ENCODE measurements at regions not wholly inside any gene's neighbourhood (a gene's known extent, or its start where the extent isn't known, plus 50 kb on each side); places are given as distances from the start of the nearest gene placed in this dataset.

DNA sequence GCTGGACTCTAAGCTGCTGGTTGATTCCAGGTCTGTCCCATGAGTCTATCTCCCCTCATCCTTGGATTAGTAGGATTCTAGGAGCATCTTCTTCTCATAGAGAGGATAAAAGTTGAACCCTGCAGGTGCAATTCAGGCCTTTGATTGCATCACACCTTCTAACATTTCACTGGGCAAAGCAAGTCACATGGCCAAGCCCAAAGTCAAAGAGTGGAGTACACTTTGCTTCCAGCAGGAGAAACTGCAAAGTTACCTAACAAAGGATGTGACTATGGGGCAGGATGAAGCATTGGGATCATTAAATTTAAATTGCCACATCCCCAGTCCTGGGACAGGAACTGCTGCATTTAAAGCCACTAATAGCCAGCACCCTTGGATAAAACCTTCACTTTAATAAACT lies 51.0 kb upstream of the EGFLAM start:
- DNase-seq = no peak

DNA sequence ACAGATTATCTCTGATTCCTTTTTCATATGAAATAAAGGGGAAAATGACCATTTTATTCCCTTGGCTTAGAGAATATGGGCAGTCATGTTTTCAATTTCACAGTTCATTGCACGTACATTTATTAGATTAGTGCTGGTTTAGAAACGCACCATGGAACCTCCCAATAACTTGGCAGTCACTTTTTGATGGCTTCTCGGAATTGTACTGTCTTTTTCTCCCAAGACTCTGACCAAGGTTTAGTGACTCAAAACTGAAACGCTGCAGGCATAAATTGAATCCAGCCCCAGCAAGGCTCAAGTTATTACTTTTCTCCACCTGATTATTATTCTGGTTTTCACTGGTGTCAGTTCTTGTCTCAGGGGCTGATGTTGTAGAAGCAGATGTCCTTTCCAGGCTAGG lies 55.6 kb upstream of the EGFLAM start:
- DNase-seq = no peak

DNA sequence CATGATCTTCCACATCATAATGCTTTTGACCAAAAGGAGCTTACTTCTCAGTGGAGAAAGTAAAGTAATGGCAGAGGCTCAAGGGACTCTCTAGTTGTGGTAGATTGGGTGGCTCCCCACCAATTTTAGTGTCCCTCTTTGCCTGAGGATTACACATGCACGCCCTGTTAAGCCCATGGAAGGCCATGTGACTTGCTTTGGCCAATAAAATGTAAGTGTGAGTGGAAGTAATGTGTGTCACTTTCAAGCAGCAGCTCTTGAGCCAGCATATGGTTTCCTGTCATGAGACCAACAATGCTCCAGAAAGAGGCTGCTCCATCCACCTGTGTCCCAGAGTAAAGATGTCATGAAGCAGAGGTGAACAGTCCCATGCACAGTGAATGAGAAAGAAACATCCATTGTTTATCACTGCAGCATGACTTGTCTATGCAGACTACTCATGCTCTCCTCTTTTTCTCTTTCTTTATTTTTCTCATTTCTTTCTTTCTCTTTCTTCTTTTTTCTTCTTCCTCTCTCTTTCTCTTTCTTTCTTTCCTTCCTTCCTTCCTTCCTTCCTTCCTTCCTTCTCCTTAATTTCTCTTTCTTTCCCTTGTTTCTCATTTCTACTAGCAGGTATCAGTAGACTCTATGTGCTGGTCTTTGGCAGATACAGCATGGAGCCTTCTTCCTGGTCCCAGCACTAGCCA lies 57.3 kb upstream of the EGFLAM start:
- no peak for DNase-seq

DNA sequence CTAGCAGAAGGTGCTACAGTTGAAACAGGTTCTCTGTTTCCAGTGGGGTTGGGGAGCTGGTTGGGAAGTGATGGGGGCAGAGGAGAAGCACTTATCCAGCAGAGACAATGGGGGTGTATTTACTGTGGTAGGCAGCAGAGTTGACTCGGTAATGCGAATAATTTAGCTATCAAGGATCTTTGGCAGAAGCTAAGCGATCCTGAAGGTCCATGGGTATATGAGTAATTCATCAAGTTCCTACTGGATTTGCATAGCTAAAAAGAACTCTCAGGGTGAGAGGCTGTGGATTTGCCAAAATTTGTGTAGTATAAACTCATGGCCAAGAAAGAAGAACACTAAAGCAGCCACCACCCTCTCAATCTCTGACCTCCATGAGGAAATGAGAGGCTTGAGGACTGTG lies 61.2 kb upstream of the EGFLAM start:
- no peak for DNase-seq

DNA sequence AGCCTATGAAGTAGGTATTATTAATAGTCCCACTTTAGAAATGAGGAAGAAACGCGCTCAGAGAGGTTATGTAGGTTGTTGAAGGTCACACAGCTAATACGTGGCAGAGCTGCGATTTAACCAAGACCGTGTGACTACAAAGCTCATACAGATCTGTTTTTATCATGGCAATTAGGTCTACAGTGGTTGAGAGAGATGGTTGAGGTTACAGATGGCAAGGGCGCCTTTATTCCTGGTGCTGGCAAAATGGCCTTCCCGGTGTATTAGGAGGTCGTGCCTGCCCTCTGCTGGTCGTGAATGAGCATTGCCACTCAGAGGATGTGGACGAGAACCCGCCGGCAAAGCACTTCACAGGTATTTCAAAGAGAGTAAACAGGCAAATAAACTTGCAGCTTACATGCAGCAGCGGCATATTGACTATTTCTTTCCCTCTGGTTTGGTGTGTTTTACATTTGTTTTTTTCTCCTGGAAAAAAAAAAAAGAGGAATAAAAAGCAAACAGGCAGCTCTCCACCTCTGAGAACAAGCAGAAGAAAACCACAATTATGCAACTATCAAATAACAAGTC lies 65.3 kb upstream of the EGFLAM start:
- DNase-seq = peak; percentile 85

DNA sequence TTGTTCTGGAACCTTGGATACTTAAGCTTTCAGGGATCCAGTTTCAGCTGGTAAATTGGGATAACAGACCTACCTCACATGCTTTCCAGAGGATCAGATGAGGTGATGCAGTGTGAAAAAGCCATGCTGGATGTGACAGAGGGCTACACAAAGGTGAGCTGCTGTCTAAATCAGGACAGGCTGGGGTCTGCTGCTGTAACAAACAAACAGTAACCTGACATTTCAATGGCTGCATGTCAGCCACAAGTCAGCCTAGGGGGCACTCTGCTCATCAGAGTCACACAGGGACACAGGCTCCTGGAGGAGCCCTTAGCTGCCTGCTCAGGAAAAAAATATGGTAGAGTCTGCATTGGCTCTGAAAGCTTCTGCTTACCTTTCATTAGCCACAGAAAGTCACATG lies 66.7 kb upstream of the EGFLAM start:
- no peak for DNase-seq

DNA sequence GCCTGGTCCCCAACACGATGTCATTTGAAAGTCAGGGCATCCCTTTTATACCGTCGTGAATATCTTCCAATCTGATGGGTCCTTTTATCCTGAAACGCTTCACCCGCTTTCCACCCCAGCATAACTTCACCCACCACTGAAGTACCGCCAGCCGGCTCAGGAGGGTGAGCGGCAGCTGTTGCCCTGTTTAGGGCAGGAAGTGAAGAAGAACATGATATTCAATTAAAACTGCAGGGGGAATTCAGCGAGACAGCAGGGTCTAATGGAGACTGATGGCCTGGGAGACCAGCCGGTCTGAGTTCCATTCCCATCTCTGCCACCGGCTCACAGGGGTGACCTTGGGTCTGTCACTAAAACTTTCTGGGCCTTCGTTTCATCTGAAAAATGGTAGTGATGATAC lies 68.2 kb upstream of the EGFLAM start:
- peak; percentile 86 for DNase-seq

DNA sequence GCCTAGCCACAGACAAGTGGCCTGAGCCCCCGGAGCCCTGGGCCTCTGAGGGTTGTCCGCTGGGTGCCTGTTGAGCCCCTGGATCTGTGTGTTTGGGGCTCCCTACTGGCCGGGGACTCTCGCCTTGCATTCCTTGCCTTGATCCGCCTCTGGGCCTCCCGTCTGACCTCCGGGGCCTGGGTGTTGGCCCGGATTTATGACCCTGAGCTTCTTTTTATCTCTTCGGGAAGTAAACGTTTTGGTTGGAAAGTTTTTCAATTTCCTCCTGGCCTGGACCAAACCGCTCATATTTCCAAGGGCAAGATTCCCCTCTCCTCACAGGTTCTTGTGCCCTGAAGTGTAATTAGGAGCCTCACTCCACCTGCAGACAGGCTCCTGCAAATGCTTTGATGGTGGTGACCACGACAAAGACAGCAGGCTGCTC lies 69.3 kb upstream of the EGFLAM start:
- no peak for DNase-seq

DNA sequence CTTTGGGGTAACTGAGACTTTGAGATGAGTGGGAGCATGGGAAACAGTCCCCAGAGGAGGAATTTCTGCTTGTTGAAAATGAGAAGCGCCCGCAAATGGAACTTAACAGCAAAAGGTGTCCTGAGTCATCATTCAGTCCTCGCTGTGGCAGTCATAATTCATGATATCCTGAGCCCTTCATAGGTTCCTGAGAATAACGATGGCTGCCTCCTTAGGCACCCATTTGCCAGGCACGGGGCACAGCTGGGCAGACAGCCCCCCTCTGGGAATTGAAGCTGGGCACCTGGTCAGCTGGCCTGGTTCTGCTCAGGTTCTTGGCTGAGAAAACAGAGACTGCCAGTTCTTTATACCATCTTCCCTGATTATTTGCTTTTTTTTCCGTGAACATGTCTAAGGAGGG lies 69.8 kb upstream of the EGFLAM start:
- no peak for DNase-seq

DNA sequence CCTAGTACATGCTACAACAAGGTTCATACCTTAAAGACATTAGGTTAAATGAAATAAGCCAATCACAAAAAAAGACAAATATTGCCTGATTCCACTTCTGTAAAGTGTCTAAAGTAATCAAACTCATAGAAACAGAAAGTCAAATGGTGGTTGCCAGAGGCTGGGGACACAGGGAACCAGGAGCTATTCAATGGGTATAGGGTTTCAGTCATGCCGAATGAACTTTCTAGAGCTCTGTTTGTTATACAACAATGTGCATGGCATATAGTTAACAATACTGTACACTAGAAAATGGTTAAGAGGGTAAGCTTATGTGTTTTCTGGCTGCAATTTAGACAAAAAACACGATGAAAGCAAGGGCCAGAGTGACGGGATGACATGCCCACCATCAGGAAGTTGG lies 70.8 kb upstream of the EGFLAM start:
- DNase-seq = no peak

DNA sequence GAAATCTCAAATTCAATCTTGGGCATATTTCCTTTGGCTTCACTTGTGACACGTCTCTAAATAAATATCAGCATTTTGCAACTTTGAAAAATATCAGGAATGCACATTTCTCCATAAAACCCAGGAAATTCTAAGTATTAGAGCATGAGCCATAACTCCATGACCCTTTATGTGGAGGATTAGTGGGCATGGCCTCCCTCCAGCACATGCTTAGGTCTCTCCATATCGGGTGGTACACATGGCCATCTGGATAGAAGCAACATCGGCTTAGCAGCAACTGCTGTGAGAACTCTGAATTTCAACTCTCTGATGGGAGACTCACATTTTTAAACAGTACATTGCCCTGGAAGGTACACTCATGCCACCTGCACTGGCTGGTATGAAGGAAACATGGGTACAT lies 73.7 kb upstream of the EGFLAM start:
- DNase-seq = no peak

DNA sequence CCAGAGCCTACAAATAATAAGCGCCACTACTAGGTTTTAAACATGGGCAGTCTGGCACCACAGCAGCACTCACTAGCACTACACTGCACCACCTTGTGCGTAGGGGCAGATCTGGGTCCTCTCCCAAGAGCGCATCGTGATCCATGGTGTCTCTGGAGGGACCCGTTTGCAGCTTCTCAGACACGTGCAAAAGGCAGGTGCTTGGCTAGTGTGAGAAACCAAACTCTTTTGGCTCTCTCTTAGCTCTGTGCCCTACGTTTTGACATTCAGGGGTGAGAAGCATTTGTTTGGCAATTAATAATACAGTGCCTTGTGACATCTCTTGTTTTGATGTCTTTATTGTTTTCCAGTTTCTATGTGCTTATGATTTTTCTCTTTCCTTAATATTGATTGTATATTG lies 75.4 kb upstream of the EGFLAM start:
- no peak for DNase-seq

DNA sequence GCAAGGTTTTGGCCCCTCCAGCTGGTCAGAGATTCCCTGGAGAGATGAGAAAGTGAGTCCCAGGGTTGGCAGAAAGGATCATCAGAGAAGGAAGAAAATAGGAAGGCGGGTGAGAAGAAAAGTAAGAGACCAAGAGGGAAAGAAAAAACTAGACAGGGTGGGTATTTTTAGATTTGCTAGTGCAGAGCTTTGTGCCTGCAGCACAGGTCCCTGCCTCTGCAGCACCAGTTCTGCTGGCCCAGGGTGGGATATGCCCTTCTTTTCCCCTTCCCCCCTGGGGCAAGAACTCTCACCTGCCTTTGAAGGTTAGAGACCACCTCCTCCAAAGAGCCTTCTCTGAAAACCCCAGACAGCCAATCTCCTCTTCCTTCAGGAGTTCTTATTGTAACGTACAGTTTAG lies 90.3 kb upstream of the EGFLAM start:
- no peak for DNase-seq

DNA sequence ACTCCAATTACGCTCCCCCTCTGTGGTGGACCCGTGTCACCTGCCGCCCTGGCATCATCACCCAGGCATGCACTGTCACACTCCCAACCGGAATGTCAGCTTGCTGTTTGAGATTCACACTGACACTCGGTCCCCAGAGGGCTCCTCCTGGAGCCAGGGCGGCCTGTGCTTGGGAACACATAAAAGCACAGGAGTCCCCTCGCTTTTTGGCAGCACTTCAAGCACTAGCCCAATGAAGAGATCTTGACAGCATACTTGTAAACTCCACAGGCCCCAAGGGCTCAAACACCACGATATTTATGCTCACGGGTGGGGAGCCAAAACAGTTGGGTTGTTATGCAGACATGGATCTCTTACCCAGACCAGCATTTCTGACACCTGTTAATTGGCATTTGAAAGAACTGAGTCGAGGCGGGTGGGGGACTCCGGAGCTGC lies 90.8 kb upstream of the EGFLAM start:
- peak; percentile 80 for DNase-seq

DNA sequence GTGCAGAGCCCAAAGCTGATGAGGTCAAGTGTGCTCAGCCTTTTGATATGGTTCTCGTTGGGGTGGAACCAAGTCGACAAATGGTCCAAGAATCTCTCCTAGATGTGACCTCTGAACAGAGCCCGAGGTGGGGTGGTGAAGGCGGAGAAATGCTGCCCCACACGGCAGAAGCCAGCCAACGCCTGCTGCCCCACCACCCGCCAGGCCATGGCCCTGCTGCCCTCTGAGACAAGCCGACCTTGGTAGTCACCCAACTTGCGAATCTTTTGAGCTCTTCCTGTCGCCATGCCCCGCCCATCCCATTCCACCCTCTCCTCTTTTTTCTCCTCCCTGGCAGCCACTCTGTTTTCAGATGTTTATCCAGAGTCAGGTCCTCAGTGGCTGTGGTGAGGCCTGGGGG lies 91.5 kb upstream of the EGFLAM start:
- DNase-seq = no peak

DNA sequence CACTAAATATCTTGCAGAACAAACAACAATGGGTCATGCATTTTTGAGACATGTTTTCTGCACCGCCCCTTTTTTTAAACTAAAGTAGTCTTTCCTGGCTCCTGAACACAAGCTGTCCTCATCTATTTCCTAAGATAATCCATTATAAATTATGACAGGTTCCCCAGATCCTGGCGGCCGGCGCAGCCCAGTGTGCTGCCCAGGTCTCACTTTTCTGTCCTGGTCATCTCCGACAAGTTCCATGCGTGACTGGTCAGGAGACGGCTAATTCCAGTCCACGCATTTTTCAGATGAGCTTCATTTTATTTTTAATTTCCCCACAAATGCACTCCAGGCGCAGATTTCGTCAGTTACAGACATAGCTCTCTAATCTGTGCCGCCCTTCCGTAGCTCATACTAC lies 92.9 kb upstream of the EGFLAM start:
- no peak for DNase-seq

DNA sequence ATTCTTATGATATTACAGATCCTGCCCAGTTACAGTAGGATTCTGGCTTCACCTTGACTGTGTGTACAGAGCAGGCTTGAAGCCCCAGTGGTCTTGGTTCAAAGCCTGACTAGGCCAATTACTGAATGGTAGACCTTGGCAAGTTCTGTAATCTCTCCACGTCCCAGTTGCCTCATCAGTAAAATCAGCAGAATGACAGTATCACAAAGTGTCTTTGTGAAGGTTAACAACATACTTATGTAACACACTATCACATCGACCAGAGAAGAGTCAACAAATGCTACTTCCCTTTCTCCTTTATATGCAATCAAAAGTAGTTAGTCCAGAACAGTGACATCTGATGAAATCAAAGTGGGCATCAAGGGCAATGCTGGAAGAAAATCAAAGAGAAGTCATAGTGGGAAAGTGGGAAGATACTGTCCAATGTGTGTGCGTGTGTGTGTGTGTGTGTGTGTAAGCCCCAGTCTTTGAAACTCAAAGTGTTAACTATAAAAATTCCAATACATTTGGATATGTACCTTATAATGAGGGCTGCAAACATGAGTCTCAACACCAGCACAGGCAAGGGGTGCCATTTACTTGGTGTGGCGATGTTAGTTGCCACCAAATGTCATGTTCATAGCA lies 93.5 kb upstream of the EGFLAM start:
- DNase-seq = no peak

DNA sequence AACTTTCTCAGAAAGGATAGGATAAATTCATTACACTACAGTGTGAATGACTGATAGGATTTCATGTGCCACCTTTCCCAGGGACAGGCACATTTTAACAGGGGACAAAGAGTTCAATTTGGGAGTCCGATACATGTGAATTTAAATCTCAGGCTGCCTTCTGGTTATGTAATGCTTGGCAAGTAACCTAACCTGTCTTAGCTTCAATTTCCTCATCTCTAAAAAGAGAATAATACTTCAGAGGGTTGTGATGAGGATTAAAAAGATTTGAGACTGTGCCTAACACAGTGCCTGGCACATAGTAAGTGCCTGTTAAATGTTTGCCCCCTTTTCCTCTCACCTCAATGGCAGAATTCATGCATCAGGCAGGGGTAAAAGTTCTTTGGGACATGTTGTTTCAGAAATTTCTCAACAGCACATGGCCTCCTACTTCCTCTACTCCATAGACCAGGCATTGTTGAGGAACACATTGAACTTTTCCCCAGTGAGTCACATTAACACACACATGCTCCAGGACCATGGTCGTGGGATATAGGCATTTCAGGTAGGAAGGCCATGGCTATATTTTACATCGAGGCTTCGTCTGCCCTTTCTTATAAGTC lies 94.6 kb upstream of the EGFLAM start:
- no peak for DNase-seq

DNA sequence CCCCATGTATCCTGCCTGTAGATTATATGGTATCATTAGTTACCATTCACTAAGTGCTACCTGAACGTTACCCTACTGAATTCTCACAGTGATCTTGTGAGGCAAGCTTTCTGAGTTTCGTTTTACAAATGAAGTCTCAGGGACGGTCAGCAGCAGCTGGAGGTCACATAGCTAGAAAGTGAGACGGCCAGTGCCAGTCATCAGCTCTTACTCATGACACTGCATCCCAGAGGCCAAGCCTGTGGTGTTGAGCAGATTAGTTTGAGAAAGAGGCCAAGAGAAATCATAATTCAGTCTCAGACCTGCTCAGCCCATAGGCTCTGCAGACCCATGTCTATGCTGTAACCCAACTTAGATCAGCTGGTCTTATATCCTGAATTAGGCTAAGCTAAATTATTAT lies 95.7 kb upstream of the EGFLAM start:
- no peak for DNase-seq

DNA sequence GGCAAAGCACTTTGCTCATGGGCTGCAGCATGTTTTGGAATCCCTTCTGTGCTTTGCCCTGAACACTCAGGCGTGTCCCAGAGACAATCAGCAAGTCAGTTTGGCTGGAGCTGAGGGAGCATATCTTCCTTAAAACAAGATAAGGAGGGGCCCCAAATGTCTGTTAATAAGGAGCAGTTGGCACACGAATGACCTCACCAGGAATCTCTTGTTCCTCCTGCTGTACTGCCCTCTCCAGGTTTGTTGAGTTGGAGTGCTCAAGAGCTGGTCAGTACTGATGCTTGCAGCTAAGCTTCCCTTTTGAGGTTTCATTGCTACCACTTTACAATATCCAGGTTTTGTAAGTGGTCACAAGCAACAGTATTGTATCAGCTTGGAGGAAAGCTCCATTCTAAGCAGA lies 101.3 kb upstream of the EGFLAM start:
- no peak for DNase-seq

DNA sequence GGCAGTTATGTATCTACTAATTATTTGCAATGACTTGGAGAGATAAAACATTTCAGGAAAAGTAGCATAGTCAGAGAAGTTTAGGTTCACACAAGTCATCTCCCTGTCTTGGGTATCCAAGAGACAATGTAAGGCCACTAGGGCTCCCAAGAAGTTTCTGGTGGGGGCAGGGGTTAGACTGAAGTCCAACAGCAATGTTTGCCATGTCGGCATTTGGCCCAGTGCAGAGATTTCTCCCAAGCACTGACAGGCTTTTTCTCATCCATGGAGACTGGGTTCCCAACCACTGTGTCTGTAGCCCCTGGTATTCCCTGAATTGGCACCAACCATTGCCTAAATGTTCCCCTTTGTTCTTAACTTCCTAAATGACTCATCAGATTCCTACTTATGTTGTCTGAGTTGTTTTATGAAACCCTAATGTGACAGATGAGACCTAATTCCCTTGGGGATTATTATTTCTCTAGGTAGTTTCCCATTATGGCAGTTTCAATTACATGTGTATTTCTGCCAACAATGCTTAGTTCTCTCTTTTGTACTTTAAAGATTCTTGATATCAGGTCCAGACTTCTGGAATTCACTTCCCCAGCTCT lies 103.6 kb upstream of the EGFLAM start:
- DNase-seq = peak; percentile 81

DNA sequence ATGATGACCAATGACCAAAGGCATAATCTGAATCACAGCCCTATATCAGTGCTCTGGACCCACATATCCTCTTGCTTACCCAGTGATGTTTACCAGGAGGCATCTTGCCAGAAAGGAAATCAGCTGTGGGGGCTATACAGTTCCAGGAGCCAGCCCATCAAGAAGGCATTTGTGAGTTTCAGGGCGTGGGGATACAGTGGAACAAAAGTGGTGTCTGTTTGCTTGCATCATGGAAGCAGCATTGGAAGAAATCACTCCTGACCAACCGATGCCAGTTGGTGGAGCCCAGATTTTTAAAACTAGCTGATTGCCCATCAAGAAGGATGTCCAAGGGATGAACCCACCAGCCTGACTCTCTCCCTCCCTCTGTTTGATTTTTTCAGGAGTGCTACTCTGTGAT lies 106.5 kb upstream of the EGFLAM start:
- no peak for DNase-seq

DNA sequence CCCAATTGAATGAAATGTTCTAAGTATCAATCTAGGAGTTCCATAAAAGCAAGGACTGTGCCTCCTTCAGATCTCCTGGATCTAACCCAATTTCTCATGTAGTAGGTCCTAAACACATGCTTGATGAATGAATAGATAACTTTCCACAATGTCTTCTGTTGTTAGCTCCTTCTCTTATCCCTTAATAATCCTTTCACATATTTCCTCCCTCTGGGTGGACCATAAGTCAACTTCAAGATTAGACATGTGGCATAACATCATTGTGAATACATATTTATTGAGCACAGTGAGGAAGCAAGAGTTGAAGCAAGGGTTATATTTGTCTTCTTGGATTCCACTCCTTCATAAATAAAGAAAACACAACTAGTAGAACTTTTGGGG lies 108.6 kb upstream of the EGFLAM start:
- no peak for DNase-seq

DNA sequence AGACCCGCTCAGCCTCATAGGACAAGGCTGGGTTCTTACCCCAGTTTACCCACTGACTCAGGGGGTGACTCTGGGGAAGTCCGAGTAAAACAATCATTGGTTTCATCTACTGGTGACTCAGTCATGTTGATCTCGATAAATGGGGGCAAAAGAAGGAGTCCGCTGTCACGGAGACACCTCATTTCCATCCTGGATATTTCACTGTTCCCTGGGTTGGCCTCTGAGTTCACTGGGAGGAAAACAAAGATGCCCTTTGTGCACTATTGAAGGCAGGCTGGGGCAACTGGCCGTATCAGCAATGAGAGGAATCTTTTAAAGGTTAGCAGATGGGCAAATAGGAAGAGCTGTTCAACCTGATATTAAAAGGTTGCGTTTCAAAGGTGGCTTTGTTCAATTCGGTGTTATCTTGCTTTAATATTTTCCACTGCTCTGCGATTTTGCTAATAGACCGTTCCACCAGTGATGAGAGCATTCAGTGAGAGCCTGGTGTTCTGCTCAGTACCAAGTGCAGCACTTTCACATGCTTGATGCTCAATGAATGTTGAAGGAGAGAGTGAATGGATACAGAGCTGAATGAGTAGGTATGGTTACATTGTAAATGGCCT lies 110.2 kb upstream of the EGFLAM start:
- no peak for DNase-seq

Data from NCI-H2171 (cell line).